GM10266 (cell line): ENCODE measurements at regions not wholly inside any gene's neighbourhood (a gene's known extent, or its start where the extent isn't known, plus 50 kb on each side); places are given as distances from the start of the nearest gene placed in this dataset.

Source experiments
- DNase-seq: peaks from one replicate; pipeline ENCODE4 v3.0.0; 2012; ENCODE audit errors: extremely low spot score
- CTCF ChIP-seq: IDR thresholded peaks from 2 replicates; pipeline ENCODE4 v1.5.1; 2012; ENCODE audit warnings: mild to moderate bottlenecking, low read depth; ENCODE audit not compliant: control insufficient read depth, insufficient read depth; ENCODE audit errors: missing control alignments

GRCh38 chr7:115132096-115132495 lies 210.2 kb downstream of the MDFIC start:
- no peak for DNase-seq
- TF ChIP-seq CTCF, result no peak

- TF ChIP-seq CTCF, result no peak
- no peak for DNase-seq
These were observed 206.3 kb downstream of the MDFIC start for GRCh38 chr7:115128154-115128553.

- TF ChIP-seq CTCF, result no peak
- DNase-seq, result no peak
These were observed 205.6 kb downstream of the MDFIC start for GRCh38 chr7:115127399-115128021.

- DNase-seq, result no peak
- TF ChIP-seq CTCF, result no peak
These were observed 203.9 kb downstream of the MDFIC start for GRCh38 chr7:115125750-115126149.

- TF ChIP-seq CTCF, result no peak
- no peak for DNase-seq
These were observed 203.4 kb downstream of the MDFIC start for GRCh38 chr7:115125312-115125711.

- no peak for DNase-seq
- TF ChIP-seq CTCF, result no peak
These were observed 202.6 kb downstream of the MDFIC start for GRCh38 chr7:115124409-115124939.

- TF ChIP-seq CTCF, result no peak
These were observed 201.5 kb downstream of the MDFIC start for GRCh38 chr7:115123441-115123840.

More at GRCh38 chr7:115123441-115123840, 201.5 kb downstream of the MDFIC start:
- no peak for DNase-seq
